Panc1 (cell line): ENCODE measurements at regions not wholly inside any gene's neighbourhood (a gene's known extent, or its start where the extent isn't known, plus 50 kb on each side); places are given as distances from the start of the nearest gene placed in this dataset.

Source experiments
- ATAC-seq: fragments of 200-7000 bp; cut with Tn5 transposase; 2 replicates; pipeline ENCODE4 v1.9.1; 2020; ENCODE audit warnings: mild to moderate bottlenecking, moderate library complexity
- BruUV-seq: library from RNA; stranded (reverse); fragments of 400-500 nt; replicated peaks from 2 replicates; lab custom pipeline; 2021; lab: Mats Ljungman, UMichigan
- CTCF ChIA-PET: fragments of 300-600 bp; sonication (Branson Sonifier 250); formaldehyde crosslinking; loops from one replicate; lab custom pipeline; 2022; ENCODE audit warnings: antibody characterized with exemption; lab: Charles Lee
- POLR2A ChIA-PET: fragments of 300-600 bp; sonication (Branson Sonifier 250); formaldehyde crosslinking; loops from one replicate; lab custom pipeline; 2022; ENCODE audit warnings: antibody characterized with exemption; lab: Charles Lee
- DNase-seq: peaks from one replicate; pipeline ENCODE4 v3.0.0-alpha.2; 2010; ENCODE audit warnings: low read depth, low spot score
- H3K27ac ChIP-seq: 2 replicates; pipeline ENCODE4 v1.5.1; 2011; ENCODE audit warnings: mild to moderate bottlenecking, low read length, inconsistent platforms
- H3K27me3 ChIP-seq: fragments of 200-500 bp; sonication (Bioruptor generic); 2 replicates; pipeline ENCODE4 v1.6.0; 2014; ENCODE audit warnings: low read length, inconsistent platforms; ENCODE audit not compliant: control insufficient read depth, insufficient read depth
- H3K36me3 ChIP-seq: fragments of 200-500 bp; sonication (Bioruptor generic); 2 replicates; pipeline ENCODE4 v1.5.1; 2014; ENCODE audit warnings: inconsistent platforms, mild to moderate bottlenecking, low read length, moderate library complexity; ENCODE audit not compliant: control insufficient read depth, insufficient read depth
- H3K4me1 ChIP-seq: 2 replicates; pipeline ENCODE4 v1.5.1; 2011; ENCODE audit warnings: inconsistent platforms, mild to moderate bottlenecking, low read length, moderate library complexity; ENCODE audit not compliant: control insufficient read depth, insufficient read depth
- H3K4me3 ChIP-seq, 2 experiments: 2 replicates each; pipeline ENCODE4 v1.5.1; 2011 to 2012; ENCODE audit warnings: low read depth in 2 of 2, low read length in 2 of 2, mild to moderate bottlenecking in 2 of 2, inconsistent platforms in 1 of 2, moderate library complexity in 1 of 2
- H3K9me3 ChIP-seq: fragments of 200-500 bp; sonication (Bioruptor generic); 2 replicates; pipeline ENCODE4 v1.5.1; 2014; ENCODE audit warnings: low read depth, mild to moderate bottlenecking, inconsistent platforms, low read length, moderate library complexity; ENCODE audit not compliant: control insufficient read depth, insufficient read depth
- POLR2AphosphoS5 ChIP-seq: IDR thresholded peaks from 2 replicates; pipeline ENCODE4 v1.6.1; 2012; ENCODE audit warnings: mild to moderate bottlenecking, low read depth, low read length, moderate library complexity
- SIN3A ChIP-seq: IDR thresholded peaks from 2 replicates; pipeline ENCODE4 v1.6.1; 2012; ENCODE audit warnings: low read depth, mild to moderate bottlenecking, low read length, moderate library complexity, borderline replicate concordance; ENCODE audit not compliant: insufficient read depth
- TCF7L2 ChIP-seq: IDR thresholded peaks from 2 replicates; pipeline ENCODE4 v1.6.1; 2011; ENCODE audit warnings: mild to moderate bottlenecking, low read depth, low read length, inconsistent platforms
- in situ Hi-C: cut with HindIII; loops from 2 replicates; pipeline ENCODE4 v1.10.0; 2016; ENCODE audit warnings: low sequenced_read_pairs, low pct_unique_long_range_greater_than_20kb
- intact Hi-C: fragments of 100-400 bp; cut with micrococcal nuclease; formaldehyde crosslinking; loops from one replicate; pipeline ENCODE4 v1.10.0; 2022; ENCODE audit not compliant: unreplicated experiment
- TF ChIP-seq, protein P1 (sequence below), 2 experiments: IDR thresholded peaks; 2 replicates each; pipeline ENCODE4 v1.6.1; 2011 to 2012; ENCODE audit warnings: low read depth in 2 of 2, control low read depth in 1 of 2, low read length in 1 of 2, mild to moderate bottlenecking in 1 of 2, moderate library complexity in 1 of 2; ENCODE audit not compliant: insufficient read depth in 1 of 2
- TF ChIP-seq, protein P2 (sequence below): fragments of 450-650 bp; IDR thresholded peaks from 2 replicates; pipeline ENCODE4 v1.5.1; 2017; ENCODE audit warnings: mild to moderate bottlenecking

DNA sequence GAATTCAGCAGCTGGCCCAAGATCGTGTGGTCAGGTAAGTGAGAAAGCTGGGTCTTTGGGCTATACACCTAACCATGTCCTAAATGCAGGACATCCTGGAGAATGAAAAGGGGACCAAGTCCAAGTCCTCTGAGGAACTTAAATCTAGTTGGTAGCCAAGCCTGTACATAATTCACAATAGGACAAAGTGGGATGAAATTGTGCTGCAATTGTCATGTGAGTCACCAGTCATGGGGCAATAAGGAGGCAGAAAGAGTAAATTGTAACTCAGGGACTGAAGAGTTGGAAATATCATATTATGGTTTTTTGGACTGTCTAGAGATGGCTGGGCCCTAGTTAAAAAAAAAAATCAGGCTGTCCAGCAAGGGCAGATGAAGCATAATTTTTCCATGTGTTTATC, 202.6 kb downstream of the CYLD start:
- DNase-seq (no peak), ATAC-seq (no peak)
- CTCF ChIA-PET: no interaction called here
- in situ Hi-C loops (no loop called here), intact Hi-C loops (no loop called here)
- TF ChIP-seq SIN3A (no peak), TCF7L2 (no peak), POLR2AphosphoS5 (no peak)
- TF ChIP-seq, protein P1, sequence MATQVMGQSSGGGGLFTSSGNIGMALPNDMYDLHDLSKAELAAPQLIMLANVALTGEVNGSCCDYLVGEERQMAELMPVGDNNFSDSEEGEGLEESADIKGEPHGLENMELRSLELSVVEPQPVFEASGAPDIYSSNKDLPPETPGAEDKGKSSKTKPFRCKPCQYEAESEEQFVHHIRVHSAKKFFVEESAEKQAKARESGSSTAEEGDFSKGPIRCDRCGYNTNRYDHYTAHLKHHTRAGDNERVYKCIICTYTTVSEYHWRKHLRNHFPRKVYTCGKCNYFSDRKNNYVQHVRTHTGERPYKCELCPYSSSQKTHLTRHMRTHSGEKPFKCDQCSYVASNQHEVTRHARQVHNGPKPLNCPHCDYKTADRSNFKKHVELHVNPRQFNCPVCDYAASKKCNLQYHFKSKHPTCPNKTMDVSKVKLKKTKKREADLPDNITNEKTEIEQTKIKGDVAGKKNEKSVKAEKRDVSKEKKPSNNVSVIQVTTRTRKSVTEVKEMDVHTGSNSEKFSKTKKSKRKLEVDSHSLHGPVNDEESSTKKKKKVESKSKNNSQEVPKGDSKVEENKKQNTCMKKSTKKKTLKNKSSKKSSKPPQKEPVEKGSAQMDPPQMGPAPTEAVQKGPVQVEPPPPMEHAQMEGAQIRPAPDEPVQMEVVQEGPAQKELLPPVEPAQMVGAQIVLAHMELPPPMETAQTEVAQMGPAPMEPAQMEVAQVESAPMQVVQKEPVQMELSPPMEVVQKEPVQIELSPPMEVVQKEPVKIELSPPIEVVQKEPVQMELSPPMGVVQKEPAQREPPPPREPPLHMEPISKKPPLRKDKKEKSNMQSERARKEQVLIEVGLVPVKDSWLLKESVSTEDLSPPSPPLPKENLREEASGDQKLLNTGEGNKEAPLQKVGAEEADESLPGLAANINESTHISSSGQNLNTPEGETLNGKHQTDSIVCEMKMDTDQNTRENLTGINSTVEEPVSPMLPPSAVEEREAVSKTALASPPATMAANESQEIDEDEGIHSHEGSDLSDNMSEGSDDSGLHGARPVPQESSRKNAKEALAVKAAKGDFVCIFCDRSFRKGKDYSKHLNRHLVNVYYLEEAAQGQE (IDR thresholded peaks at IDR 0.05; ENCODE audit: insufficient read depth in 1 of 2, low read depth in 2 of 2, low read length in 1 of 2): no peak
- TF ChIP-seq, protein P2, sequence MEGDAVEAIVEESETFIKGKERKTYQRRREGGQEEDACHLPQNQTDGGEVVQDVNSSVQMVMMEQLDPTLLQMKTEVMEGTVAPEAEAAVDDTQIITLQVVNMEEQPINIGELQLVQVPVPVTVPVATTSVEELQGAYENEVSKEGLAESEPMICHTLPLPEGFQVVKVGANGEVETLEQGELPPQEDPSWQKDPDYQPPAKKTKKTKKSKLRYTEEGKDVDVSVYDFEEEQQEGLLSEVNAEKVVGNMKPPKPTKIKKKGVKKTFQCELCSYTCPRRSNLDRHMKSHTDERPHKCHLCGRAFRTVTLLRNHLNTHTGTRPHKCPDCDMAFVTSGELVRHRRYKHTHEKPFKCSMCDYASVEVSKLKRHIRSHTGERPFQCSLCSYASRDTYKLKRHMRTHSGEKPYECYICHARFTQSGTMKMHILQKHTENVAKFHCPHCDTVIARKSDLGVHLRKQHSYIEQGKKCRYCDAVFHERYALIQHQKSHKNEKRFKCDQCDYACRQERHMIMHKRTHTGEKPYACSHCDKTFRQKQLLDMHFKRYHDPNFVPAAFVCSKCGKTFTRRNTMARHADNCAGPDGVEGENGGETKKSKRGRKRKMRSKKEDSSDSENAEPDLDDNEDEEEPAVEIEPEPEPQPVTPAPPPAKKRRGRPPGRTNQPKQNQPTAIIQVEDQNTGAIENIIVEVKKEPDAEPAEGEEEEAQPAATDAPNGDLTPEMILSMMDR: no peak
- H3K27ac ChIP-seq: no peak overlapping the region
- H3K4me3 ChIP-seq: no peak overlapping the region
- H3K36me3 ChIP-seq: no peaks in the 10 kb centered on the region
- POLR2A ChIA-PET: no interaction called here
- no peaks in the 10 kb centered on the region for H3K27me3 ChIP-seq
- no peaks in the 10 kb centered on the region for H3K9me3 ChIP-seq
- no TSS peak for BruUV-seq
- H3K4me1 ChIP-seq: no peaks in the 10 kb centered on the region

- no peak overlapping the region for H3K4me3 ChIP-seq
- H3K9me3 ChIP-seq: no peaks in the 10 kb centered on the region
- no peak overlapping the region for H3K27ac ChIP-seq
- H3K4me1 ChIP-seq: no peaks in the 10 kb centered on the region
- intact Hi-C loops: no loop called here
- ChIA-PET POLR2A (no interaction called here), CTCF (no interaction called here)
- in situ Hi-C loops: no loop called here
- H3K36me3 ChIP-seq: no peaks in the 10 kb centered on the region
- DNase-seq (no peak), ATAC-seq (no peak)
- H3K27me3 ChIP-seq: no peaks in the 10 kb centered on the region
- TF ChIP-seq POLR2AphosphoS5: no peak
- no peak for TF ChIP-seq SIN3A
- TF ChIP-seq, protein P1 (IDR thresholded peaks at IDR 0.05; ENCODE audit: insufficient read depth in 1 of 2, low read depth in 2 of 2, low read length in 1 of 2): no peak
- TF ChIP-seq, protein P2: no peak
- no peak for TF ChIP-seq TCF7L2
- BruUV-seq: no TSS peak
Measured at GRCh38 chr16:50944033-50944432, 202.1 kb downstream of the CYLD start.
